ENCODE measurements at regions not wholly inside any gene's neighbourhood (a gene's known extent, or its start where the extent isn't known, plus 50 kb on each side); places are given as distances from the start of the nearest gene placed in this dataset.

GRCh38 chr5:145484158-145484557, 351.0 kb downstream of the PRELID2 start:
- H3K9me3 ChIP-seq (ENCODE audit: control insufficient read depth, insufficient read depth, low read length) = no peaks in the 10 kb centered on the region
- ChIA-PET CTCF (no interaction called here), POLR2A (no interaction called here)
- H3K4me3 ChIP-seq (ENCODE audit: low read depth, low read length) = no peak overlapping the region
- peak; percentile 39 for DNase-seq (ENCODE audit: low read depth, low spot score)
- TF ChIP-seq CTCF (IDR thresholded peaks at IDR 0.05; ENCODE audit: low read depth, low read length) = no peak
- no peak overlapping the region for H3K27ac ChIP-seq (ENCODE audit: low read depth, low read length)
- H3K27me3 ChIP-seq (ENCODE audit: control insufficient read depth, insufficient read depth, low read length) = no peaks in the 10 kb centered on the region

GRCh38 chr5:145483212-145483611, 351.9 kb downstream of the PRELID2 start:
- Histone ChIP-seq H3K9me3 (ENCODE audit: control insufficient read depth, insufficient read depth, low read length) (no peaks in the 10 kb centered on the region), H3K27ac (ENCODE audit: low read depth, low read length) (no peak overlapping the region), H3K27me3 (ENCODE audit: control insufficient read depth, insufficient read depth, low read length) (no peaks in the 10 kb centered on the region), H3K4me3 (ENCODE audit: low read depth, low read length) (no peak overlapping the region)
- ChIA-PET CTCF (no interaction called here), POLR2A (no interaction called here)
- DNase-seq (ENCODE audit: low read depth, low spot score) = no peak
- TF ChIP-seq CTCF (IDR thresholded peaks at IDR 0.05; ENCODE audit: low read depth, low read length) = no peak

- TF ChIP-seq CTCF (IDR thresholded peaks at IDR 0.05; ENCODE audit: low read depth, low read length) = no peak
- H3K4me3 ChIP-seq (ENCODE audit: low read depth, low read length) = no peak overlapping the region
- no peak for DNase-seq (ENCODE audit: low read depth, low spot score)
- POLR2A ChIA-PET = no interaction called here
- H3K27me3 ChIP-seq (ENCODE audit: control insufficient read depth, insufficient read depth, low read length) = no peaks in the 10 kb centered on the region
- no peak overlapping the region for H3K27ac ChIP-seq (ENCODE audit: low read depth, low read length)
- no peaks in the 10 kb centered on the region for H3K9me3 ChIP-seq (ENCODE audit: control insufficient read depth, insufficient read depth, low read length)
- CTCF ChIA-PET = no interaction called here
Measured at GRCh38 chr5:145479857-145480256, 355.3 kb downstream of the PRELID2 start.

- no peak overlapping the region for H3K27ac ChIP-seq (ENCODE audit: low read depth, low read length)
- CTCF ChIA-PET = no interaction called here
- no peak for TF ChIP-seq CTCF (IDR thresholded peaks at IDR 0.05; ENCODE audit: low read depth, low read length)
Measured at GRCh38 chr5:145479271-145479670, 355.9 kb downstream of the PRELID2 start.

GRCh38 chr5:145478651-145479050, 356.5 kb downstream of the PRELID2 start:
- H3K27me3 ChIP-seq (ENCODE audit: control insufficient read depth, insufficient read depth, low read length) = no peaks in the 10 kb centered on the region
- H3K4me3 ChIP-seq (ENCODE audit: low read depth, low read length) = no peak overlapping the region
- POLR2A ChIA-PET = no interaction called here
- H3K27ac ChIP-seq (ENCODE audit: low read depth, low read length) = no peak overlapping the region
- CTCF ChIA-PET = no interaction called here
- no peak for DNase-seq (ENCODE audit: low read depth, low spot score)
- no peaks in the 10 kb centered on the region for H3K9me3 ChIP-seq (ENCODE audit: control insufficient read depth, insufficient read depth, low read length)
- TF ChIP-seq CTCF (IDR thresholded peaks at IDR 0.05; ENCODE audit: low read depth, low read length) = no peak

More at GRCh38 chr5:145479271-145479670, 355.9 kb downstream of the PRELID2 start:
- H3K9me3 ChIP-seq (ENCODE audit: control insufficient read depth, insufficient read depth, low read length) = no peaks in the 10 kb centered on the region
- DNase-seq (ENCODE audit: low read depth, low spot score) = no peak
- POLR2A ChIA-PET = no interaction called here
- H3K4me3 ChIP-seq (ENCODE audit: low read depth, low read length) = no peak overlapping the region
- H3K27me3 ChIP-seq (ENCODE audit: control insufficient read depth, insufficient read depth, low read length) = no peaks in the 10 kb centered on the region

Measured in AG04450 (cell line).